GM12878 (cell line): ENCODE measurements at regions not wholly inside any gene's neighbourhood (a gene's known extent, or its start where the extent isn't known, plus 50 kb on each side); places are given as distances from the start of the nearest gene placed in this dataset.

ENCODE experiments used
- ASH2L ChIP-seq: fragments of 300-600, 200-600 bp; sonication (generic); IDR thresholded peaks from 2 replicates; pipeline ENCODE4 v1.6.1; 2017; ENCODE audit warnings: low read depth, mild to moderate bottlenecking, borderline replicate concordance
- BCL11A ChIP-seq: IDR thresholded peaks from 2 replicates; pipeline ENCODE4 v1.6.1; 2011; ENCODE audit warnings: low read depth, low read length
- EED ChIP-seq: sonication (generic); IDR thresholded peaks from 2 replicates; pipeline ENCODE4 v1.6.1; 2016; ENCODE audit warnings: antibody characterized with exemption, low read depth
- EP300 ChIP-seq, 2 experiments: fragments of 150-350 bp in 1 of 2; IDR thresholded peaks; 2 replicates each; pipeline ENCODE4 v1.6.1; 2011 to 2012; ENCODE audit warnings: low read depth in 2 of 2, low read length in 2 of 2, borderline replicate concordance in 1 of 2, improper control_type of control experiment in 1 of 2, inconsistent platforms in 1 of 2; ENCODE audit not compliant: control insufficient read depth in 1 of 2
- GABPA ChIP-seq: IDR thresholded peaks from 2 replicates; pipeline ENCODE4 v1.6.1; 2014; ENCODE audit warnings: antibody characterized with exemption, low read depth, mild to moderate bottlenecking, inconsistent platforms
- GATAD2B ChIP-seq: fragments of 450-650 bp; conservative IDR thresholded peaks from 2 replicates; pipeline ENCODE4 v1.6.1; 2017; ENCODE audit warnings: low read depth, mild to moderate bottlenecking, moderate library complexity
- IKZF1 ChIP-seq: fragments of 450-650 bp; conservative IDR thresholded peaks from 2 replicates; pipeline ENCODE4 v1.6.1; 2017; ENCODE audit warnings: antibody characterized with exemption, mild to moderate bottlenecking
- JUNB ChIP-seq: IDR thresholded peaks from 2 replicates; pipeline ENCODE4 v1.6.1; 2016; ENCODE audit warnings: antibody characterized with exemption, mild to moderate bottlenecking
- KAT2A ChIP-seq: conservative IDR thresholded peaks from 2 replicates; pipeline ENCODE4 v1.6.1; 2011; ENCODE audit warnings: low read depth, low read length; ENCODE audit not compliant: control insufficient read depth
- LARP7 ChIP-seq: fragments of 450-650 bp; IDR thresholded peaks from 2 replicates; pipeline ENCODE4 v1.6.1; 2017; ENCODE audit warnings: mild to moderate bottlenecking
- MEF2A ChIP-seq: IDR thresholded peaks from 2 replicates; pipeline ENCODE4 v1.6.1; 2011; ENCODE audit warnings: low read depth, mild to moderate bottlenecking, low read length, moderate library complexity; ENCODE audit not compliant: insufficient read depth
- MEF2B ChIP-seq: fragments of 450-650 bp; IDR thresholded peaks from 2 replicates; pipeline ENCODE4 v1.6.1; 2018; ENCODE audit warnings: mild to moderate bottlenecking, moderate library complexity; ENCODE audit not compliant: partially characterized antibody, poor library complexity, severe bottlenecking
- NFYA ChIP-seq: IDR thresholded peaks from 2 replicates; pipeline ENCODE4 v1.6.1; 2011; ENCODE audit warnings: low read depth, mild to moderate bottlenecking, low read length, improper control_type of control experiment, borderline replicate concordance
- SIN3A ChIP-seq: IDR thresholded peaks from 2 replicates; pipeline ENCODE4 v1.6.1; 2012; ENCODE audit warnings: low read depth, low read length, improper control_type of control experiment
- SPI1 ChIP-seq: IDR thresholded peaks from 2 replicates; pipeline ENCODE4 v1.6.1; 2011; ENCODE audit warnings: low read depth, mild to moderate bottlenecking, low read length, moderate library complexity, borderline replicate concordance; ENCODE audit not compliant: insufficient read depth
- SREBF1 ChIP-seq: IDR thresholded peaks from 2 replicates; pipeline ENCODE4 v1.6.1; 2012; ENCODE audit warnings: mild to moderate bottlenecking, low read length
- SRF ChIP-seq, 2 experiments: IDR thresholded peaks; 2 replicates each; pipeline ENCODE4 v1.6.1; 2011; ENCODE audit warnings: low read depth in 2 of 2, low read length in 2 of 2, mild to moderate bottlenecking in 1 of 2, moderate library complexity in 1 of 2
- TBL1XR1 ChIP-seq: IDR thresholded peaks from 2 replicates; pipeline ENCODE4 v1.6.1; 2012; ENCODE audit warnings: low read depth, low read length, improper control_type of control experiment
- TCF7 ChIP-seq: IDR thresholded peaks from 2 replicates; pipeline ENCODE4 v1.6.1; 2014; ENCODE audit warnings: antibody characterized with exemption, borderline replicate concordance
- ZNF217 ChIP-seq: fragments of 450-650 bp; IDR thresholded peaks from 2 replicates; pipeline ENCODE4 v1.6.1; 2017; ENCODE audit warnings: antibody characterized with exemption, mild to moderate bottlenecking
- TF ChIP-seq, protein P1 (sequence below): fragments of 450-650 bp; IDR thresholded peaks from 2 replicates; pipeline ENCODE4 v1.6.1; 2017; ENCODE audit warnings: mild to moderate bottlenecking, moderate library complexity
- TF ChIP-seq, protein P2 (sequence below): IDR thresholded peaks from 2 replicates; pipeline ENCODE4 v1.6.1; 2011; ENCODE audit warnings: borderline replicate concordance, low read depth, mild to moderate bottlenecking, moderate library complexity, low read length; ENCODE audit not compliant: insufficient read depth, poor library complexity, severe bottlenecking
- TF ChIP-seq, protein P3 (sequence below): IDR thresholded peaks from 2 replicates; pipeline ENCODE4 v1.6.1; 2012; ENCODE audit warnings: low read depth, low read length, improper control_type of control experiment
- TF ChIP-seq, protein P4 (sequence below): IDR thresholded peaks from 2 replicates; pipeline ENCODE4 v1.6.1; 2012; ENCODE audit warnings: low read depth, low read length, improper control_type of control experiment

DNA sequence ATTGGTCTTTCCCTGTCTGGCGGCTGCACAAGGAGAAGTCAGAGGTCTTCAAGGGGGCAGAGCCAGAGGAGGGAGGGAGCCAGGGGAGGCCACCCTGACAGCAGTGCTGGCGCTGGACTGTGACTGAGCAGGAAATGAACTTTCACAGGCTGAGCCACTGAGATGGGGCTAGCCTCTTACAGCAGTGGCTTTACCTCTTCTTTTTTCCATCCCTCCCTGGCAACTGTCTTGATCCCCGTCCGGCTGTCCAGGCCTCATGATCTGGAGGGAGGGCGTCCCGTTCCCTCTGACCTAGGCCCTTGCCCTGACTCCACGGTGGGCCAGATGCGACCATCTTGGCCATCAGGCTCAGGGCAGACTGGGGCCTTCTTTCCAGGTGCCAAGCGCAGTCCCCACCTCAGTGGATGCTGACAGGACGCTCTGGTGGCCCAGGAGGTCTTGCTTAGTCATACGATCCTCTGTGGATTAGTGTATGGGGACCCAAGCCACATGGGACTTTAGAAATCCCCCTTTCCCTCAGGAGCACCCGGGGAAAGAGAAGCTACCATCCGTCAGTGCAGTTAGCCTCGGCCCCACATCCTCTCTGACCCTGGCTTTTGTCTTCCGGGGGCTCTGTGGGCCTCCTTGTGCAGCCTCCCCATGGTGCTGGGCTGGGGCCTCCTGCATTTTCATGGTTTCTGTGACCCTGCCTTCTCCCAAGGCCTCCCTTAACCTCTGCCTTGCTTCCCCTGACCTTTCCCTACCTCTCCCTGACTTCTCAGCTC lies 57.4 kb upstream of the CCDC167 start (continued):
- TF ChIP-seq, protein P1, sequence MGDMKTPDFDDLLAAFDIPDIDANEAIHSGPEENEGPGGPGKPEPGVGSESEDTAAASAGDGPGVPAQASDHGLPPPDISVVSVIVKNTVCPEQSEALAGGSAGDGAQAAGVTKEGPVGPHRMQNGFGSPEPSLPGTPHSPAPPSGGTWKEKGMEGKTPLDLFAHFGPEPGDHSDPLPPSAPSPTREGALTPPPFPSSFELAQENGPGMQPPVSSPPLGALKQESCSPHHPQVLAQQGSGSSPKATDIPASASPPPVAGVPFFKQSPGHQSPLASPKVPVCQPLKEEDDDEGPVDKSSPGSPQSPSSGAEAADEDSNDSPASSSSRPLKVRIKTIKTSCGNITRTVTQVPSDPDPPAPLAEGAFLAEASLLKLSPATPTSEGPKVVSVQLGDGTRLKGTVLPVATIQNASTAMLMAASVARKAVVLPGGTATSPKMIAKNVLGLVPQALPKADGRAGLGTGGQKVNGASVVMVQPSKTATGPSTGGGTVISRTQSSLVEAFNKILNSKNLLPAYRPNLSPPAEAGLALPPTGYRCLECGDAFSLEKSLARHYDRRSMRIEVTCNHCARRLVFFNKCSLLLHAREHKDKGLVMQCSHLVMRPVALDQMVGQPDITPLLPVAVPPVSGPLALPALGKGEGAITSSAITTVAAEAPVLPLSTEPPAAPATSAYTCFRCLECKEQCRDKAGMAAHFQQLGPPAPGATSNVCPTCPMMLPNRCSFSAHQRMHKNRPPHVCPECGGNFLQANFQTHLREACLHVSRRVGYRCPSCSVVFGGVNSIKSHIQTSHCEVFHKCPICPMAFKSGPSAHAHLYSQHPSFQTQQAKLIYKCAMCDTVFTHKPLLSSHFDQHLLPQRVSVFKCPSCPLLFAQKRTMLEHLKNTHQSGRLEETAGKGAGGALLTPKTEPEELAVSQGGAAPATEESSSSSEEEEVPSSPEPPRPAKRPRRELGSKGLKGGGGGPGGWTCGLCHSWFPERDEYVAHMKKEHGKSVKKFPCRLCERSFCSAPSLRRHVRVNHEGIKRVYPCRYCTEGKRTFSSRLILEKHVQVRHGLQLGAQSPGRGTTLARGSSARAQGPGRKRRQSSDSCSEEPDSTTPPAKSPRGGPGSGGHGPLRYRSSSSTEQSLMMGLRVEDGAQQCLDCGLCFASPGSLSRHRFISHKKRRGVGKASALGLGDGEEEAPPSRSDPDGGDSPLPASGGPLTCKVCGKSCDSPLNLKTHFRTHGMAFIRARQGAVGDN = peak; percentile 98
- TF ChIP-seq ZNF217 = no peak
- TF ChIP-seq GATAD2B = no peak; the same call in 1 of the 2 replicates
- no peak for TF ChIP-seq BCL11A
- TF ChIP-seq NFYA = no peak
- TF ChIP-seq, protein P2, sequence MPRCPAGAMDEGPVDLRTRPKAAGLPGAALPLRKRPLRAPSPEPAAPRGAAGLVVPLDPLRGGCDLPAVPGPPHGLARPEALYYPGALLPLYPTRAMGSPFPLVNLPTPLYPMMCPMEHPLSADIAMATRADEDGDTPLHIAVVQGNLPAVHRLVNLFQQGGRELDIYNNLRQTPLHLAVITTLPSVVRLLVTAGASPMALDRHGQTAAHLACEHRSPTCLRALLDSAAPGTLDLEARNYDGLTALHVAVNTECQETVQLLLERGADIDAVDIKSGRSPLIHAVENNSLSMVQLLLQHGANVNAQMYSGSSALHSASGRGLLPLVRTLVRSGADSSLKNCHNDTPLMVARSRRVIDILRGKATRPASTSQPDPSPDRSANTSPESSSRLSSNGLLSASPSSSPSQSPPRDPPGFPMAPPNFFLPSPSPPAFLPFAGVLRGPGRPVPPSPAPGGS = peak; percentile 74
- no peak for TF ChIP-seq JUNB
- TF ChIP-seq SREBF1 = no peak
- TF ChIP-seq, protein P3, sequence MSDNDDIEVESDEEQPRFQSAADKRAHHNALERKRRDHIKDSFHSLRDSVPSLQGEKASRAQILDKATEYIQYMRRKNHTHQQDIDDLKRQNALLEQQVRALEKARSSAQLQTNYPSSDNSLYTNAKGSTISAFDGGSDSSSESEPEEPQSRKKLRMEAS = peak; percentile 25; the same call in 1 of the 2 replicates
- no peak for TF ChIP-seq SPI1
- peak; percentile 93 for TF ChIP-seq MEF2B
- TF ChIP-seq TCF7 = no peak
- TF ChIP-seq, protein P4, sequence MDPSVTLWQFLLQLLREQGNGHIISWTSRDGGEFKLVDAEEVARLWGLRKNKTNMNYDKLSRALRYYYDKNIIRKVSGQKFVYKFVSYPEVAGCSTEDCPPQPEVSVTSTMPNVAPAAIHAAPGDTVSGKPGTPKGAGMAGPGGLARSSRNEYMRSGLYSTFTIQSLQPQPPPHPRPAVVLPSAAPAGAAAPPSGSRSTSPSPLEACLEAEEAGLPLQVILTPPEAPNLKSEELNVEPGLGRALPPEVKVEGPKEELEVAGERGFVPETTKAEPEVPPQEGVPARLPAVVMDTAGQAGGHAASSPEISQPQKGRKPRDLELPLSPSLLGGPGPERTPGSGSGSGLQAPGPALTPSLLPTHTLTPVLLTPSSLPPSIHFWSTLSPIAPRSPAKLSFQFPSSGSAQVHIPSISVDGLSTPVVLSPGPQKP = no peak
- no peak; a peak in 1 of 4 replicates for TF ChIP-seq EP300 (IDR thresholded peaks at IDR 0.05; ENCODE audit: borderline replicate concordance in 1 of 2, control insufficient read depth in 1 of 2, low read depth in 2 of 2, low read length in 2 of 2)
- no peak for TF ChIP-seq TBL1XR1
- TF ChIP-seq EED = peak; percentile 76
- no peak for TF ChIP-seq GABPA
- TF ChIP-seq ASH2L = no peak
- TF ChIP-seq KAT2A = no peak
- no peak for TF ChIP-seq SRF (IDR thresholded peaks at IDR 0.05; ENCODE audit: low read depth in 2 of 2, low read length in 2 of 2)
- TF ChIP-seq IKZF1 = no peak; the same call in none of the 2 replicates
- no peak for TF ChIP-seq SIN3A
- 0 out of 2 replicates have a peak, but pooled peaks have one; percentile 25 for TF ChIP-seq LARP7
- no peak for TF ChIP-seq MEF2A
